GM23248 (cell line): ENCODE measurements at regions not wholly inside any gene's neighbourhood (a gene's known extent, or its start where the extent isn't known, plus 50 kb on each side); places are given as distances from the start of the nearest gene placed in this dataset.

ENCODE experiments used
- EZH2 ChIP-seq: fragments of 200-600 bp; sonication (generic); IDR thresholded peaks from 2 replicates; pipeline ENCODE4 v1.6.1; 2018; ENCODE audit warnings: antibody characterized with exemption, mild to moderate bottlenecking; ENCODE audit not compliant: insufficient read depth, poor library complexity, severe bottlenecking
- EZH2phosphoT487 ChIP-seq: fragments of 200-600 bp; sonication (generic); IDR thresholded peaks from 2 replicates; pipeline ENCODE4 v1.6.1; 2018; ENCODE audit warnings: antibody characterized with exemption, moderate library complexity, mild to moderate bottlenecking, low read depth; ENCODE audit not compliant: insufficient read depth

DNA sequence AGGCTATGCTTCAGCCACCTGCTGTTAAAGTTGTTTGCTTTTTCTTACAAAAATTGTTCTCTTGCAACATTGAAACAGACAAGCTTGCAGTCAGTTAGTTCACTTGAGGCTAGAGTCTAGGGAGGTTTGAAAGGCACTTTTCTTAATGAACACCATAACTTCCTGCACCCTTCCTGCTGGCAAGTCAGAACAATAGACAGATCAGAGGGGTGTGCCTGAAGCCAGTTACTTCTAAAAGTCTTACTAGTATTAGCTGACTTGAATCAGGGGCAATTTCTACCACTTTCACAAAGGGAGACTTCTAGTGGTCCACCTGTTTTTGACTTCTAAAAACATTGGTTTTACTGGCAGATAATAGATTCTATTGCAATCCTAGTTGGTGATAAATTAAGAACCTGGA lies 367.4 kb upstream of the CDH20 start:
- TF ChIP-seq EZH2 (no peak), EZH2phosphoT487 (no peak)
